ENCODE measurements at regions not wholly inside any gene's neighbourhood (a gene's known extent, or its start where the extent isn't known, plus 50 kb on each side); places are given as distances from the start of the nearest gene placed in this dataset.

DNA sequence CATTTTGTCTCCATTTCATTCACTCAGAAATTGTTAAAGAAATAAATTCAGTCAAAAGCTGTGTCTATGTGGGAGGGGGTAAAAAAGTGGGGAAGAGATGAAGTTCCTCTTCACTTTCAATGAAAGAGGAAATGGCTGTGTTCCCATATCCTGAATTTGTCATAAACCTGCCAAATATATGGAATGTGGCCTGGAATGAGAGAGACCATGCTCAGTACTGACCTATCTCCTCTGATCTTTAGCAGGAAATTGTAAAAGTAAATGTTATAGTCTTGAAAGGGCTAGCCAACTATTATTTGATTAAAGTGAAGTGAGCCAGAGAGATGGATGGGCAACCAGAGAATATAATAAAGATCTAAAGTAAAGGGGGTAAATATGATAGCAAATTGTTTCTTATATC, 130.3 kb upstream of the C21orf91 start:
- TF ChIP-seq, protein P1, sequence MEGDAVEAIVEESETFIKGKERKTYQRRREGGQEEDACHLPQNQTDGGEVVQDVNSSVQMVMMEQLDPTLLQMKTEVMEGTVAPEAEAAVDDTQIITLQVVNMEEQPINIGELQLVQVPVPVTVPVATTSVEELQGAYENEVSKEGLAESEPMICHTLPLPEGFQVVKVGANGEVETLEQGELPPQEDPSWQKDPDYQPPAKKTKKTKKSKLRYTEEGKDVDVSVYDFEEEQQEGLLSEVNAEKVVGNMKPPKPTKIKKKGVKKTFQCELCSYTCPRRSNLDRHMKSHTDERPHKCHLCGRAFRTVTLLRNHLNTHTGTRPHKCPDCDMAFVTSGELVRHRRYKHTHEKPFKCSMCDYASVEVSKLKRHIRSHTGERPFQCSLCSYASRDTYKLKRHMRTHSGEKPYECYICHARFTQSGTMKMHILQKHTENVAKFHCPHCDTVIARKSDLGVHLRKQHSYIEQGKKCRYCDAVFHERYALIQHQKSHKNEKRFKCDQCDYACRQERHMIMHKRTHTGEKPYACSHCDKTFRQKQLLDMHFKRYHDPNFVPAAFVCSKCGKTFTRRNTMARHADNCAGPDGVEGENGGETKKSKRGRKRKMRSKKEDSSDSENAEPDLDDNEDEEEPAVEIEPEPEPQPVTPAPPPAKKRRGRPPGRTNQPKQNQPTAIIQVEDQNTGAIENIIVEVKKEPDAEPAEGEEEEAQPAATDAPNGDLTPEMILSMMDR (IDR thresholded peaks at IDR 0.05; ENCODE audit: control extremely low read depth in 1 of 3, insufficient read depth in 1 of 3, low read depth in 1 of 3, low read length in 3 of 3) = no peak
- TF ChIP-seq POLR2A (IDR thresholded peaks at IDR 0.05; ENCODE audit: control extremely low read depth in 1 of 2, low read depth in 2 of 2, low read length in 2 of 2) (no peak), EP300 (IDR thresholded peaks at IDR 0.05; ENCODE audit: borderline replicate concordance in 1 of 2, low read depth in 2 of 2, low read length in 2 of 2) (no peak), JUN (IDR thresholded peaks at IDR 0.05; ENCODE audit: low read depth, low read length) (no peak), SAP30 (IDR thresholded peaks at IDR 0.05; ENCODE audit: insufficient read depth, insufficient replicate concordance, low read length) (no peak), SUZ12 (IDR thresholded peaks at IDR 0.05; ENCODE audit: low read length) (no peak), ZNF274 (IDR thresholded peaks at IDR 0.05; ENCODE audit: borderline replicate concordance, extremely low read depth, low read length) (no peak), RBBP5 (IDR thresholded peaks at IDR 0.05; ENCODE audit: borderline replicate concordance, low read depth, low read length) (no peak)
